ENCODE measurements at regions not wholly inside any gene's neighbourhood (a gene's known extent, or its start where the extent isn't known, plus 50 kb on each side); places are given as distances from the start of the nearest gene placed in this dataset.
A peak's percentile ranks its signal among the peaks of the same experiment; 100 is the strongest.

DNA sequence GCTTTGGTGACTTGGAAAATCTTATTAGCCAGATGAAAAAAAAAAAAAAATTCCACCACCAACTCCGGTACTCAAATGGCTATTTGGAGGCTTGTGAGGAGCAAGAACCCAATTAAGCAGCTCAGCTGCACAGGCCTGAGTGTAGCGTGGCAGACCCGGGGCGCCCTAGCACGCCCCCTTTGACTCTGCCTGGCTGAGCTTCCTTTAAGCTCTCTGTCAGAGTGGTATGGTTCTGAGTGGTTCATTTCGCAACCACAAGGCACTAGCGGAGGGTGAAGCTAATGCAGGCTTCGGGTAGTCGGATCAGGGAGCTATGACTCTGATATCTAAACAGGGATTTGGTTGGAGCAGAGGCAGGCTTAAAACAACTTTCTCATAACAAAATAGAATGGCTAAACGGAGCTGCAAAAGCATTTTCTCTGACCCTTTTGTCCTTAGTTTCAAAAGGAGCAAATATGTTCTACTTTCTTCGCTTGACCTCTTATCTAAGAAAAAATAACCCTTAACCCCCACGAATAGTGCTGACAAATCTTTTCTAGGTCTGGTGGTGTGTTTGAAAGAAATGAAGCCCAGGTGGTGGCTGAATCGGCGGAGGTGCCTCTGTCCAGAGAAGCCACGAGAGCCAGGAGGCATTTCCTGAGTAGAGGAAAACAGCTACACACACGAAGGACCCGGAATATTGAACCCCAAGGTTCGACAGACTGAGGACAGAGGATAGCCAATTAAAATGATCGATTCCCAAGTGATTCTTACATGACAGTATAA lies 285.4 kb upstream of the GLI3 start:
- peak in 1 of 2 donors; percentile 37 for ATAC-seq
- Histone ChIP-seq H3K4me3 (ENCODE audit: low read length) (no peak overlapping the region), H3K4me1 (ENCODE audit: control insufficient read depth, insufficient read depth, low read length) (no peaks in the 10 kb centered on the region), H3K27me3 (ENCODE audit: control insufficient read depth, insufficient read depth) (no peaks in the 10 kb centered on the region), H3K27ac (ENCODE audit: low read length) (no peak overlapping the region), H3K9me3 (ENCODE audit: control insufficient read depth, low read length) (peaks cover 2% of the 10 kb centered on the region)
- DNase-seq, result peak in 2 of 3 donors; percentile 17 to 32
- intact Hi-C loops (cut with DNase I), result no loop called here
- 53% methylated on average over 19 of the region's 19 CpGs for WGBS

DNA sequence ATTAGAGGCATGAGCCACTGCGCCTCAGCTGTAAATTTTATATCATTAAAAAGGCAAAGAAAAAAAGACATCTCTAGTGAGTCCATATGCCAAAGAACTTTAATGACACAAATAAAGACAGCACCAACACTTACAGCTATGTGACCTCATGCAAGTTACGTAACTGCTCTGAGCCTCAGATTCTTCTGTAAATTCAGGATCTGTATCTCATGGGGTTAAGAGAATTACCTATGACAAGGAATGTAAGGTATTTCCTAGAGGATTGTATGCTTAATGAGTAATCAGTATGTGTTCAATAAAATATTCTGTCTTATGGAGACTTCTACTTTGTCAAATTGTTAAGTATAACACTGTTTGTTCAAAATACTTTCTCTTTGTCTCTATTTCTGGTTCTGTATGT lies 274.0 kb upstream of the GLI3 start:
- no peak overlapping the region for H3K4me3 ChIP-seq (ENCODE audit: low read length)
- intact Hi-C loops (cut with DNase I), result no loop called here
- H3K27me3 ChIP-seq (ENCODE audit: control insufficient read depth, insufficient read depth), result no peaks in the 10 kb centered on the region
- DNase-seq (no peak), ATAC-seq (no peak)
- no peaks in the 10 kb centered on the region for H3K4me1 ChIP-seq (ENCODE audit: control insufficient read depth, insufficient read depth, low read length)
- no peak overlapping the region for H3K27ac ChIP-seq (ENCODE audit: low read length)
- WGBS, result 88% methylated on average over 2 of the region's 2 CpGs
- no peaks in the 10 kb centered on the region for H3K9me3 ChIP-seq (ENCODE audit: control insufficient read depth, low read length)

DNA sequence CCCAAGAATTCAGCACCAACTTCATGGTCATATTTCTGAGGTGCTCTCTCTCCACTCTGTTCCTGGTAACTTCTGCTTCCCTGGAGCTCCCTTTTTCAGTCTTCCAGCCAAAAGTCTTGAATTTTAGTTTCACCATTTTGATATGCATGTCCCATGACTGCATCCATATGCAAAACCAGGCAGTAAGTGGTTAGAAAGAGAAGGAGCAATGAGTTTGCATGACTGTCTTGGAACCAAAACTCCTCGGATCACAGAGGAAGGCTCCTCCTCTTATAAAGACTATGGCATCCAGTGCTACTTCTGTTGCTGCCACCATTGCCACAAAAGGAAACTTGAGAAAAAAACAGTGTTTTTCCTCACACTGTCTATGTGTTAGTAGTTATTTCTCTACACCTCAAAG lies 269.1 kb upstream of the GLI3 start:
- ATAC-seq (no peak), DNase-seq (no peak)
- no peaks in the 10 kb centered on the region for H3K27me3 ChIP-seq (ENCODE audit: control insufficient read depth, insufficient read depth)
- no peak overlapping the region for H3K4me3 ChIP-seq (ENCODE audit: low read length)
- 82% methylated on average over 1 of the region's 1 CpG for WGBS
- H3K9me3 ChIP-seq (ENCODE audit: control insufficient read depth, low read length), result no peaks in the 10 kb centered on the region
- no peak overlapping the region for H3K27ac ChIP-seq (ENCODE audit: low read length)
- H3K4me1 ChIP-seq (ENCODE audit: control insufficient read depth, insufficient read depth, low read length), result no peaks in the 10 kb centered on the region
- intact Hi-C loops (cut with DNase I), result no loop called here

- no peak for DNase-seq
- no peaks in the 10 kb centered on the region for H3K27me3 ChIP-seq (ENCODE audit: control insufficient read depth, insufficient read depth)
- WGBS, result 74% methylated on average over 1 of the region's 1 CpG
- H3K4me3 ChIP-seq (ENCODE audit: low read length), result no peak overlapping the region
- intact Hi-C loops (cut with DNase I), result no loop called here
- H3K4me1 ChIP-seq (ENCODE audit: control insufficient read depth, insufficient read depth, low read length), result no peaks in the 10 kb centered on the region
- no peak overlapping the region for H3K27ac ChIP-seq (ENCODE audit: low read length)
- no peak for ATAC-seq
- no peaks in the 10 kb centered on the region for H3K9me3 ChIP-seq (ENCODE audit: control insufficient read depth, low read length)
These were observed 265.0 kb upstream of the GLI3 start for GRCh38 chr7:42502022-42502421.

- 90% methylated on average over 3 of the region's 3 CpGs for WGBS
- no peak overlapping the region for H3K27ac ChIP-seq (ENCODE audit: low read length)
These were observed 258.2 kb upstream of the GLI3 start for GRCh38 chr7:42495256-42495655.

GRCh38 chr7:42494736-42495135 lies 257.7 kb upstream of the GLI3 start:
- Histone ChIP-seq H3K27me3 (ENCODE audit: control insufficient read depth, insufficient read depth) (no peaks in the 10 kb centered on the region), H3K4me1 (ENCODE audit: control insufficient read depth, insufficient read depth, low read length) (peaks cover 1% of the 10 kb centered on the region), H3K4me3 (ENCODE audit: low read length) (no peak overlapping the region), H3K9me3 (ENCODE audit: control insufficient read depth, low read length) (no peaks in the 10 kb centered on the region), H3K27ac (ENCODE audit: low read length) (no peak overlapping the region)
- intact Hi-C loops (cut with DNase I), result no loop called here
- ATAC-seq (no peak), DNase-seq (peak in 1 of 3 donors; percentile 15)
- 66% methylated on average over 6 of the region's 6 CpGs for WGBS

More at GRCh38 chr7:42495256-42495655, 258.2 kb upstream of the GLI3 start:
- Histone ChIP-seq H3K9me3 (ENCODE audit: control insufficient read depth, low read length) (no peaks in the 10 kb centered on the region), H3K27me3 (ENCODE audit: control insufficient read depth, insufficient read depth) (no peaks in the 10 kb centered on the region), H3K4me1 (ENCODE audit: control insufficient read depth, insufficient read depth, low read length) (peaks cover 1% of the 10 kb centered on the region), H3K4me3 (ENCODE audit: low read length) (no peak overlapping the region)
- no peak for ATAC-seq
- intact Hi-C loops (cut with DNase I), result no loop called here
- DNase-seq, result no peak

GRCh38 chr7:42494199-42494710 lies 257.2 kb upstream of the GLI3 start:
- Histone ChIP-seq H3K4me3 (ENCODE audit: low read length) (no peak overlapping the region), H3K27ac (ENCODE audit: low read length) (no peak overlapping the region), H3K9me3 (ENCODE audit: control insufficient read depth, low read length) (no peaks in the 10 kb centered on the region), H3K27me3 (ENCODE audit: control insufficient read depth, insufficient read depth) (no peaks in the 10 kb centered on the region), H3K4me1 (ENCODE audit: control insufficient read depth, insufficient read depth, low read length) (peaks cover 1% of the 10 kb centered on the region)
- intact Hi-C loops (cut with DNase I), result no loop called here
- WGBS, result 82% methylated on average over 5 of the region's 5 CpGs
- DNase-seq, result no peak
- no peak for ATAC-seq

- intact Hi-C loops (cut with DNase I), result no loop called here
- H3K9me3 ChIP-seq (ENCODE audit: control insufficient read depth, low read length), result no peaks in the 10 kb centered on the region
- H3K27ac ChIP-seq (ENCODE audit: low read length), result no peak overlapping the region
- peak overlapping the region; percentile 34 for H3K4me3 ChIP-seq (ENCODE audit: low read length)
- DNase-seq, result peak; percentile 78 to 89 (median 80)
- ATAC-seq, result peak; percentile 96 to 99
- no peaks in the 10 kb centered on the region for H3K27me3 ChIP-seq (ENCODE audit: control insufficient read depth, insufficient read depth)
- H3K4me1 ChIP-seq (ENCODE audit: control insufficient read depth, insufficient read depth, low read length), result peaks cover 1% of the 10 kb centered on the region
- WGBS, result 2% methylated on average over 29 of the region's 29 CpGs
These were observed 256.6 kb upstream of the GLI3 start for GRCh38 chr7:42493436-42494198.

- no peak overlapping the region for H3K4me3 ChIP-seq (ENCODE audit: low read length)
- intact Hi-C loops (cut with DNase I), result no loop called here
- WGBS, result 48% methylated on average over 7 of the region's 7 CpGs
These were observed 255.9 kb upstream of the GLI3 start for GRCh38 chr7:42492920-42493319.

GRCh38 chr7:42491106-42491505 lies 254.1 kb upstream of the GLI3 start:
- Histone ChIP-seq H3K27me3 (ENCODE audit: control insufficient read depth, insufficient read depth) (no peaks in the 10 kb centered on the region), H3K9me3 (ENCODE audit: control insufficient read depth, low read length) (no peaks in the 10 kb centered on the region), H3K4me1 (ENCODE audit: control insufficient read depth, insufficient read depth, low read length) (peaks cover 1% of the 10 kb centered on the region), H3K4me3 (ENCODE audit: low read length) (no peak overlapping the region), H3K27ac (ENCODE audit: low read length) (no peak overlapping the region)
- DNase-seq (no peak), ATAC-seq (no peak)
- WGBS, result 73% methylated on average over 3 of the region's 3 CpGs
- intact Hi-C loops (cut with DNase I), result no loop called here

More at GRCh38 chr7:42492920-42493319, 255.9 kb upstream of the GLI3 start:
- Histone ChIP-seq H3K9me3 (ENCODE audit: control insufficient read depth, low read length) (no peaks in the 10 kb centered on the region), H3K4me1 (ENCODE audit: control insufficient read depth, insufficient read depth, low read length) (peaks cover 1% of the 10 kb centered on the region), H3K27me3 (ENCODE audit: control insufficient read depth, insufficient read depth) (no peaks in the 10 kb centered on the region), H3K27ac (ENCODE audit: low read length) (no peak overlapping the region)
- DNase-seq (no peak), ATAC-seq (no peak)

DNA sequence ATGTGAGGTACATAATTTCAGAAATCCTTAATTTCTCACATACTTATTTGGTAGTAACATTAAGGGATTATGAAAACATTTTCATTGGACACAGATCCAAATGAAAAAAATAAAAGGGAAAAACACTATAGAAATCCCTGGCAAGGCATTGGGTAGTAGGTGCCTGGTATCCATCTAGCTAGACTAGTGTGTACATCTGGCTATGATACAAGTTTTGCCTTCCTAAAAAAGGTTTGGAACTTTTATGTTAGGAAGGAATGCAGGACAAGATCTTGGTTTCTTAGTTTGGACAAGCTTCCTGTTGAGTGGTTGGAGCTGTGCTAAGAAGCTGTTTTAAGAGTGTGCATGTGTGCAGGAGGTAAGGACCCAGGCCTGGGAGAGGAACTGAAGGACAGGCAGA lies 252.3 kb upstream of the GLI3 start:
- no peak for DNase-seq
- Histone ChIP-seq H3K27ac (ENCODE audit: low read length) (no peak overlapping the region), H3K27me3 (ENCODE audit: control insufficient read depth, insufficient read depth) (no peaks in the 10 kb centered on the region), H3K4me3 (ENCODE audit: low read length) (no peak overlapping the region), H3K9me3 (ENCODE audit: control insufficient read depth, low read length) (no peaks in the 10 kb centered on the region), H3K4me1 (ENCODE audit: control insufficient read depth, insufficient read depth, low read length) (peaks cover 1% of the 10 kb centered on the region)
- no peak for ATAC-seq
- intact Hi-C loops (cut with DNase I), result no loop called here
